ENCODE measurements at regions not wholly inside any gene's neighbourhood (a gene's known extent, or its start where the extent isn't known, plus 50 kb on each side); places are given as distances from the start of the nearest gene placed in this dataset.
A peak's percentile ranks its signal among the peaks of the same experiment; 100 is the strongest.

DNA sequence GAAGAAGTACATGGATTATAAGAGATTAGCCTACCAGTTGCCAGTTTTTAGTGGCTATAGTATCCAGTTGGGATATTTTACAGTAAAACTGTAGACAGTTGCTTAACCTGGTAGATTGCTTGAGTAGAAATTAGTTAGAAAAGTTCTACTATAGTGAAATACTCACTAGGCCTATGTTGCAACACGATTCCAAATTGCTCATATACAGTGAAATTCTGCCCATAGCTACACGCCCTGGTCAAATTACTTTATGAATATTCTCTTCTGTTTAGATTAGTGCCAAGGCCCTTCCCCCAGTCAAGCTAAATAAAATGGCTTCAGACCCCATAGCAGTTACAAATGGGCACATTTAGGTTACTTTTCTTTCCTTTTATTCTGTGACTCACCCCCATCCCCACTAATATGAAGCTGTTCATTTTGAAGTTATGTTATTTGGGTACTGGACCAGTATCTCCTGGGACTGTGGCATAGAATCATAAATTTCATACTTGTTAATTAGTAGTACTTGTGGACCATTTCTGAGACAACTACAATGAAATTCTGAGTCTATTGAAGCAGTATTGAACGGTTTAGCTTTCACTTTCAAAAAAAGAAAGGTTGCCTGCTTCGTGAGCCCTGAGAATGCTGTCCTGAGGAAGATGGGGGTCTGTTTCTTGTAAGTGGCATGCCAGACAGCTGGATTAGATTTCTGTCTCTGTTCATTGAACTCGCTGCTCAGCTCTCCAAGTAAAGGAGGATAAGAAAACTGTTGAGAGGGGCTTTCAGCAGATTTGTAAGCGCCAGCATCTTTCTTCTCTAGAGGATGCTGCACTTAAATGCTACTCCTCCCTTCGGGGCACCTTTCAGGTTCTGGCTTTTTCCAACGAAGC lies 65.8 kb upstream of the CFAP20DC start:
- TF ChIP-seq, protein P1, sequence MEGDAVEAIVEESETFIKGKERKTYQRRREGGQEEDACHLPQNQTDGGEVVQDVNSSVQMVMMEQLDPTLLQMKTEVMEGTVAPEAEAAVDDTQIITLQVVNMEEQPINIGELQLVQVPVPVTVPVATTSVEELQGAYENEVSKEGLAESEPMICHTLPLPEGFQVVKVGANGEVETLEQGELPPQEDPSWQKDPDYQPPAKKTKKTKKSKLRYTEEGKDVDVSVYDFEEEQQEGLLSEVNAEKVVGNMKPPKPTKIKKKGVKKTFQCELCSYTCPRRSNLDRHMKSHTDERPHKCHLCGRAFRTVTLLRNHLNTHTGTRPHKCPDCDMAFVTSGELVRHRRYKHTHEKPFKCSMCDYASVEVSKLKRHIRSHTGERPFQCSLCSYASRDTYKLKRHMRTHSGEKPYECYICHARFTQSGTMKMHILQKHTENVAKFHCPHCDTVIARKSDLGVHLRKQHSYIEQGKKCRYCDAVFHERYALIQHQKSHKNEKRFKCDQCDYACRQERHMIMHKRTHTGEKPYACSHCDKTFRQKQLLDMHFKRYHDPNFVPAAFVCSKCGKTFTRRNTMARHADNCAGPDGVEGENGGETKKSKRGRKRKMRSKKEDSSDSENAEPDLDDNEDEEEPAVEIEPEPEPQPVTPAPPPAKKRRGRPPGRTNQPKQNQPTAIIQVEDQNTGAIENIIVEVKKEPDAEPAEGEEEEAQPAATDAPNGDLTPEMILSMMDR (conservative IDR thresholded peaks at IDR 0.05; ENCODE audit: low read depth in 2 of 2): no peak
- no peak for TF ChIP-seq JUNB (IDR thresholded peaks at IDR 0.05; ENCODE audit: unreplicated experiment)
- TF ChIP-seq POLR2AphosphoS5 (IDR thresholded peaks at IDR 0.05; ENCODE audit: low read depth): no peak
- TF ChIP-seq CREB1 (CRISPR knock-in tag; IDR thresholded peaks at IDR 0.05; ENCODE audit: low read depth): no peak
- no peak for TF ChIP-seq STAT1 (IDR thresholded peaks at IDR 0.05; ENCODE audit: unreplicated experiment)
- TF ChIP-seq EZH2phosphoT487 (IDR thresholded peaks at IDR 0.05; ENCODE audit: unreplicated experiment): no peak
- TF ChIP-seq ETS1 (IDR thresholded peaks at IDR 0.05): no peak
- TF ChIP-seq EZH2 (IDR thresholded peaks at IDR 0.05; ENCODE audit: low read depth, unreplicated experiment): no peak
- TF ChIP-seq NANOG (IDR thresholded peaks at IDR 0.05; ENCODE audit: borderline replicate concordance): no peak
- no peak overlapping the region for H3K27ac ChIP-seq (ENCODE audit: low read depth)
- no peak overlapping the region for H3K4me3 ChIP-seq
- 0 out of 2 replicates have a peak, but pooled peaks cover 4% of the 10 kb centered on the region for H3K9me2 ChIP-seq (ENCODE audit: insufficient read depth)
- H3K4me1 ChIP-seq (ENCODE audit: insufficient read depth): no peaks in the 10 kb centered on the region
- H2AFZ ChIP-seq: peak overlapping the region; percentile 90
- no peaks in the 10 kb centered on the region for H4K20me1 ChIP-seq (replicated peaks; ENCODE audit: insufficient read depth)
- ATAC-seq: no peak
- H3K36me3 ChIP-seq (ENCODE audit: insufficient read depth): no peaks in the 10 kb centered on the region
- H3K4me1 Mint-ChIP-seq: no peaks in the 10 kb centered on the region
- no peaks in the 10 kb centered on the region for H3K27me3 ChIP-seq (ENCODE audit: insufficient read depth)
- H3K9me3 Mint-ChIP-seq: no peaks in the 10 kb centered on the region
- no peaks in the 10 kb centered on the region for H3K79me2 ChIP-seq (replicated peaks; ENCODE audit: insufficient read depth)
- H3K36me3 Mint-ChIP-seq (ENCODE audit: low read depth): no peaks in the 10 kb centered on the region
- peaks cover 3% of the 10 kb centered on the region for H3K27me3 Mint-ChIP-seq (ENCODE audit: insufficient read depth, low read depth, poor library complexity)
- no peak overlapping the region for H3K4me2 ChIP-seq
- no peak overlapping the region for H3K27ac Mint-ChIP-seq
- H3K4me3 Mint-ChIP-seq: no peak overlapping the region
- DNase-seq (ENCODE audit: low spot score): no peak
- H3F3A ChIP-seq (replicated peaks; ENCODE audit: low read depth): no peaks in the 10 kb centered on the region

- Mint-ChIP-seq H3K27ac (no peak overlapping the region), H3K36me3 (ENCODE audit: low read depth) (no peaks in the 10 kb centered on the region), H3K4me1 (peaks cover 16% of the 10 kb centered on the region; the same call in 2 of the 3 replicates), H3K9me3 (no peaks in the 10 kb centered on the region), H3K4me3 (no peak overlapping the region), H3K27me3 (ENCODE audit: insufficient read depth, low read depth, poor library complexity) (peaks cover under 1% of the 10 kb centered on the region)
- Histone ChIP-seq H4K20me1 (replicated peaks; ENCODE audit: insufficient read depth) (no peaks in the 10 kb centered on the region), H3K9me2 (ENCODE audit: insufficient read depth) (no peaks in the 10 kb centered on the region), H3K4me1 (ENCODE audit: insufficient read depth) (no peaks in the 10 kb centered on the region), H3F3A (replicated peaks; ENCODE audit: low read depth) (no peaks in the 10 kb centered on the region), H3K36me3 (ENCODE audit: insufficient read depth) (no peaks in the 10 kb centered on the region), H3K27ac (ENCODE audit: low read depth) (no peak overlapping the region), H3K79me2 (replicated peaks; ENCODE audit: insufficient read depth) (no peaks in the 10 kb centered on the region), H3K4me3 (no peak overlapping the region), H2AFZ (peak overlapping the region; percentile 84), H3K27me3 (ENCODE audit: insufficient read depth) (no peaks in the 10 kb centered on the region), H3K4me2 (no peak overlapping the region)
- no peak for ATAC-seq
- no peak for DNase-seq (ENCODE audit: low spot score)
- no peak for TF ChIP-seq JUNB (IDR thresholded peaks at IDR 0.05; ENCODE audit: unreplicated experiment)
- TF ChIP-seq ETS1 (IDR thresholded peaks at IDR 0.05): no peak
- TF ChIP-seq EZH2phosphoT487 (IDR thresholded peaks at IDR 0.05; ENCODE audit: unreplicated experiment): no peak
These were observed 58.3 kb upstream of the CFAP20DC start for GRCh38 chr3:59107856-59108815.
